HCT116 (cell line): ENCODE measurements at regions not wholly inside any gene's neighbourhood (a gene's known extent, or its start where the extent isn't known, plus 50 kb on each side); places are given as distances from the start of the nearest gene placed in this dataset.

ENCODE experiments used
- ATAC-seq: fragments of 200-7000 bp; cut with Tn5 transposase; 2 replicates; pipeline ENCODE4 v1.9.1; 2020; ENCODE audit warnings: mild to moderate bottlenecking, moderate library complexity
- BruUV-seq: library from RNA; stranded (reverse); fragments of 400-500 nt; replicated peaks from 2 replicates; lab custom pipeline; 2021; lab: Mats Ljungman, UMichigan
- CTCF ChIA-PET: fragments of 300-600 bp; sonication (Branson Sonifier 250); formaldehyde crosslinking; loops from one replicate; lab custom pipeline; 2021; ENCODE audit warnings: antibody characterized with exemption; lab: Charles Lee
- POLR2A ChIA-PET: fragments of 300-600, 350-600 bp; sonication (Branson Sonifier 250); formaldehyde crosslinking; loops from one replicate; lab custom pipeline; 2021; ENCODE audit warnings: antibody characterized with exemption; lab: Charles Lee
- RAD21 ChIA-PET, 2 experiments: fragments of 300-600 bp; sonication (Branson Sonifier 250); formaldehyde crosslinking; loops; one replicate each; lab custom pipeline; 2023; ENCODE audit warnings: low total read pairs in 2 of 2; ENCODE audit not compliant: uncharacterized antibody in 2 of 2, unreplicated experiment in 2 of 2, low non-redundant PET in 1 of 2; lab: Charles Lee
- DNase-seq: peaks from one replicate; pipeline ENCODE4 v3.0.0-alpha.2; 2010; ENCODE audit warnings: low read depth, low spot score
- H2AFZ ChIP-seq: fragments of 200-600 bp; shearing (Covaris generic), sonication (generic); 2 replicates; pipeline ENCODE4 v1.6.1; 2017; ENCODE audit warnings: low read depth, mixed run types, mixed read lengths, antibody characterized with exemption, low read length; ENCODE audit not compliant: poor library complexity, severe bottlenecking
- H3K27ac ChIP-seq: 2 replicates; pipeline ENCODE4 v1.5.1; 2012; ENCODE audit warnings: low read depth, low read length
- H3K27me3 ChIP-seq: fragments of 200-600 bp; sonication (generic); 2 replicates; pipeline ENCODE4 v1.6.1; 2016; ENCODE audit warnings: mixed run types, low read length, mixed read lengths; ENCODE audit not compliant: insufficient read depth
- H3K36me3 ChIP-seq, 2 experiments: fragments of 200-500 bp in 1 of 2; fragments of 200-600 bp in 1 of 2; sonication (Bioruptor generic) in 1 of 2; sonication (generic) in 1 of 2; 2 replicates each; pipeline versions ENCODE4 v1.5.1 to v1.6.1; 2014 to 2016; ENCODE audit warnings: low read length in 2 of 2, inconsistent platforms in 1 of 2, mixed read lengths in 1 of 2, mixed run types in 1 of 2; ENCODE audit not compliant: insufficient read depth in 2 of 2, control insufficient read depth in 1 of 2
- H3K4me1 ChIP-seq, 2 experiments: fragments of 200-600 bp in 1 of 2; sonication (generic) in 1 of 2; 2 replicates each; pipeline versions ENCODE4 v1.5.1 to v1.6.1; 2012 to 2017; ENCODE audit warnings: low read length in 2 of 2, inconsistent platforms in 1 of 2, mild to moderate bottlenecking in 1 of 2, mixed read lengths in 1 of 2, mixed run types in 1 of 2, moderate library complexity in 1 of 2; ENCODE audit not compliant: insufficient read depth in 2 of 2, control insufficient read depth in 1 of 2
- H3K4me2 ChIP-seq: fragments of 200-600 bp; sonication (generic); 2 replicates; pipeline ENCODE4 v1.6.1; 2017; ENCODE audit warnings: mixed run types, low read length, mixed read lengths
- H3K4me3 ChIP-seq, 2 experiments: fragments of 200-600 bp in 1 of 2; sonication (generic) in 1 of 2; replicated peaks in 1 of 2; 2 replicates each; pipeline ENCODE4 v1.5.1; 2011 to 2016; ENCODE audit warnings: low read length in 2 of 2, control low read depth in 1 of 2, low read depth in 1 of 2, mild to moderate bottlenecking in 1 of 2, mixed read lengths in 1 of 2, mixed run types in 1 of 2
- H3K79me2 ChIP-seq: fragments of 200-600 bp; sonication (generic); 2 replicates; pipeline ENCODE4 v1.6.1; 2017; ENCODE audit warnings: mild to moderate bottlenecking, mixed run types, low read length, moderate library complexity, mixed read lengths; ENCODE audit not compliant: insufficient read depth
- H3K9ac ChIP-seq: fragments of 200-600 bp; sonication (generic); 2 replicates; pipeline ENCODE4 v1.6.1; 2016; ENCODE audit warnings: low read length, mixed read lengths
- H3K9me2 ChIP-seq: fragments of 200-600 bp; sonication (generic), shearing (Covaris generic); 2 replicates; pipeline ENCODE4 v1.6.1; 2017; ENCODE audit warnings: mixed run types, mild to moderate bottlenecking, moderate library complexity; ENCODE audit not compliant: insufficient read depth
- H3K9me3 ChIP-seq, 2 experiments: fragments of 200-500 bp in 1 of 2; fragments of 200-600 bp in 1 of 2; sonication (Bioruptor generic) in 1 of 2; sonication (generic) in 1 of 2; 2 replicates each; pipeline ENCODE4 v1.6.1; 2014 to 2017; ENCODE audit warnings: low read length in 2 of 2, mixed read lengths in 2 of 2, inconsistent platforms in 1 of 2, low read depth in 1 of 2, mild to moderate bottlenecking in 1 of 2, mixed run types in 1 of 2, moderate library complexity in 1 of 2; ENCODE audit not compliant: control insufficient read depth in 1 of 2, insufficient read depth in 1 of 2
- H4K20me1 ChIP-seq: fragments of 200-600 bp; sonication (generic), shearing (Covaris generic); 2 replicates; pipeline ENCODE4 v1.6.1; 2017; ENCODE audit warnings: mixed run types, mild to moderate bottlenecking, moderate library complexity; ENCODE audit not compliant: insufficient read depth
- CBX3 ChIP-seq: IDR thresholded peaks from 2 replicates; pipeline ENCODE4 v1.6.1; 2012; ENCODE audit warnings: low read depth
- ELF1 ChIP-seq: IDR thresholded peaks from 2 replicates; pipeline ENCODE4 v1.6.1; 2012; ENCODE audit warnings: low read depth, borderline replicate concordance
- EZH2 ChIP-seq: fragments of 200-600 bp; sonication (generic); IDR thresholded peaks from 2 replicates; pipeline ENCODE4 v1.6.1; 2017; ENCODE audit warnings: antibody characterized with exemption, mixed run types
- EZH2phosphoT487 ChIP-seq: fragments of 200-600 bp; IDR thresholded peaks from 2 replicates; pipeline ENCODE4 v1.6.1; 2018; ENCODE audit warnings: antibody characterized with exemption, borderline replicate concordance
- JUND ChIP-seq: IDR thresholded peaks from 2 replicates; pipeline ENCODE4 v1.6.1; 2012
- POLR2A ChIP-seq: IDR thresholded peaks from 2 replicates; pipeline ENCODE4 v1.7.0; 2011; ENCODE audit warnings: borderline replicate concordance; ENCODE audit not compliant: insufficient read depth, insufficient read length; ENCODE audit errors: extremely low read depth
- POLR2AphosphoS5 ChIP-seq: IDR thresholded peaks from 2 replicates; pipeline ENCODE4 v1.6.1; 2011; ENCODE audit warnings: mild to moderate bottlenecking, low read depth, low read length, moderate library complexity
- RAD21 ChIP-seq: IDR thresholded peaks from 2 replicates; pipeline ENCODE4 v1.6.1; 2012; ENCODE audit warnings: low read depth, mild to moderate bottlenecking
- REST ChIP-seq: IDR thresholded peaks from 2 replicates; pipeline ENCODE4 v1.6.1; 2012; ENCODE audit warnings: low read depth
- SIN3A ChIP-seq: IDR thresholded peaks from 2 replicates; pipeline ENCODE4 v1.6.1; 2012; ENCODE audit warnings: low read depth
- SRF ChIP-seq: IDR thresholded peaks from 2 replicates; pipeline ENCODE4 v1.6.1; 2012; ENCODE audit warnings: low read depth
- YY1 ChIP-seq: IDR thresholded peaks from 2 replicates; pipeline ENCODE4 v1.6.1; 2011; ENCODE audit warnings: low read length, low read depth, moderate library complexity, mild to moderate bottlenecking; ENCODE audit not compliant: insufficient replicate concordance; ENCODE audit errors: extremely low read depth
- ZBTB33 ChIP-seq: IDR thresholded peaks from 2 replicates; pipeline ENCODE4 v1.6.1; 2011; ENCODE audit warnings: mild to moderate bottlenecking, low read length, moderate library complexity; ENCODE audit not compliant: insufficient replicate concordance; ENCODE audit errors: extremely low read depth
- ZNF274 ChIP-seq: fragments of 200-500 bp; sonication (Bioruptor generic); IDR thresholded peaks from 2 replicates; pipeline ENCODE4 v1.6.1; 2014; ENCODE audit warnings: mild to moderate bottlenecking, low read depth, low read length, inconsistent platforms
- intact Hi-C: fragments of 100-400 bp; cut with micrococcal nuclease; formaldehyde crosslinking; loops from 2 replicates; pipeline ENCODE4 v1.10.0; 2022
- TF ChIP-seq, protein P1 (sequence below): IDR thresholded peaks from 2 replicates; pipeline ENCODE4 v1.6.1; 2012
- TF ChIP-seq, protein P2 (sequence below): IDR thresholded peaks from 2 replicates; pipeline ENCODE4 v1.6.1; 2012

DNA sequence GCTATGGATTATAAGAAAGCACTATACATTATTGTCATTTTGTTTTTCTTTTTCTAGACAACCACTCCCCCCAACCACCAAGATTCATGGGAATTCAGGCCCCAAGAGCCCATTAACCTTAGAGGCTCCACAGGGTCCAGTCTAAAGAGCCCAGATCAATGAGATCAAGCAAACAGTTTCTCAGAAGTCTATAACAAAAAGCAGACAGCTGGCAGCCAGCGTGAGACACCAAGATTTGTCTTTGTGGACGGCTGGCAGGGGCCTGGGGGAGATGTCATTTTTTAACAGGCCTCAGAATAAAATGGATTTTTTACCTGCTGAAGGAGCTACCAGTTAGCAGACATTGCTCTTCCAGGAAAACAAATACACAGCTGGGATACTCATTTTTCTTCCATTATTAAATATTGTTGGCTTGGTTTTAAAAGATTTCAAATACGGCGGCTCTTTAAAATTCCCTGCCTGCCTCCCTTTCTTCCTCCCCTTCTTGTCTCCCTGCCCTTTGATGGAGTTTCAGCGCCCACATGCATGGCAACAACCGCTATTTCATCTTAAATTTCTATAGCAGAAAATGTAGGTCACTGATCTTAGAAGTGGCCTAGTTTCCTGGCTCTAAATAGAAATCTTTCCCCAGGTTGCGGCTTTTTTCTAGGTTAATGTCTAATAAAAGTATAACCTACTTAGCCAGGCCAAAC lies 130.6 kb downstream of the FAM174B start:
- no peak for DNase-seq
- Histone ChIP-seq H3K9me3 (no peaks in the 10 kb centered on the region), H3K27ac (no peak overlapping the region), H3K9me2 (no peaks in the 10 kb centered on the region), H3K4me3 (no peak overlapping the region), H3K4me1 (no peaks in the 10 kb centered on the region), H2AFZ (no peak overlapping the region), H3K4me2 (no peak overlapping the region), H4K20me1 (no peaks in the 10 kb centered on the region), H3K36me3 (no peaks in the 10 kb centered on the region), H3K79me2 (no peaks in the 10 kb centered on the region), H3K9ac (no peak overlapping the region), H3K27me3 (0 out of 2 replicates have a peak, but pooled peaks cover 9% of the 10 kb centered on the region)
- CTCF ChIA-PET = no interaction called here
- POLR2A ChIA-PET = no interaction called here
- intact Hi-C loops = loop anchor here (10.0 kb wide), 1 partner anchor 160 kb away; no protein-coding TSS in a partner anchor
- RAD21 ChIA-PET = no interaction called here
- TF ChIP-seq, protein P1, sequence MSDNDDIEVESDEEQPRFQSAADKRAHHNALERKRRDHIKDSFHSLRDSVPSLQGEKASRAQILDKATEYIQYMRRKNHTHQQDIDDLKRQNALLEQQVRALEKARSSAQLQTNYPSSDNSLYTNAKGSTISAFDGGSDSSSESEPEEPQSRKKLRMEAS = no peak
- TF ChIP-seq SRF = no peak
- no peak for TF ChIP-seq SIN3A
- TF ChIP-seq ZBTB33 = no peak
- TF ChIP-seq, protein P2, sequence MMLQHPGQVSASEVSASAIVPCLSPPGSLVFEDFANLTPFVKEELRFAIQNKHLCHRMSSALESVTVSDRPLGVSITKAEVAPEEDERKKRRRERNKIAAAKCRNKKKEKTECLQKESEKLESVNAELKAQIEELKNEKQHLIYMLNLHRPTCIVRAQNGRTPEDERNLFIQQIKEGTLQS = no peak
- TF ChIP-seq YY1 = no peak
- no peak for TF ChIP-seq JUND
- TF ChIP-seq REST = no peak
- no peak for TF ChIP-seq POLR2AphosphoS5
- TF ChIP-seq ZNF274 = no peak
- no peak for TF ChIP-seq ELF1
- no peak for TF ChIP-seq POLR2A
- TF ChIP-seq CBX3 = no peak
- TF ChIP-seq EZH2phosphoT487 = no peak
- no peak for TF ChIP-seq RAD21
- no peak for TF ChIP-seq EZH2
- no TSS peak for BruUV-seq
- ATAC-seq = no peak
